Heart right ventricle (tissue), 16 donors: ENCODE measurements at regions not wholly inside any gene's neighbourhood (a gene's known extent, or its start where the extent isn't known, plus 50 kb on each side); places are given as distances from the start of the nearest gene placed in this dataset.

Experiments used
- ATAC-seq, 8 donors: fragments of 200-7000 bp; cut with Tn5 transposase; one replicate each; pipeline ENCODE4 v1.9.1; 2020; ENCODE audit warnings: mild to moderate bottlenecking in 8 of 8, moderate library complexity in 8 of 8, moderate number of reproducible peaks in 1 of 8
- DNase-seq, 2 donors: peaks; one replicate each; pipeline ENCODE4 v3.0.0-alpha.2; 2020
- H3K27ac ChIP-seq, 10 donors: fragments of 200-600 bp; sonication (generic) in 2 of 10; one replicate each; pipeline versions ENCODE4 v1.5.0 to v1.8.0; 2020 to 2022; ENCODE audit warnings: mild to moderate bottlenecking in 3 of 10
- H3K27me3 ChIP-seq, 7 donors: fragments of 200-600 bp; one replicate each; pipeline ENCODE4 v1.8.0; 2021 to 2022; ENCODE audit warnings: mild to moderate bottlenecking in 2 of 7
- H3K36me3 ChIP-seq, 9 donors: fragments of 200-600 bp; sonication (generic) in 1 of 9; one replicate each; pipeline versions ENCODE4 v1.5.0 to v1.8.0; 2020 to 2022; ENCODE audit warnings: mild to moderate bottlenecking in 2 of 9
- H3K4me1 ChIP-seq, 9 donors: fragments of 200-600 bp; sonication (generic) in 1 of 9; one replicate each; pipeline versions ENCODE4 v1.5.0 to v1.8.0; 2020 to 2022; ENCODE audit warnings: mild to moderate bottlenecking in 4 of 9
- H3K4me3 ChIP-seq, 10 donors: fragments of 200-600 bp; sonication (generic) in 2 of 10; one replicate each; pipeline versions ENCODE4 v1.5.0 to v1.8.0; 2020 to 2022; ENCODE audit warnings: mild to moderate bottlenecking in 7 of 10, moderate library complexity in 2 of 10
- H3K9me3 ChIP-seq, 11 donors: fragments of 200-600 bp in 10 of 11; sonication (generic) in 2 of 11; one replicate each; pipeline versions ENCODE4 v1.5.0 to v1.8.0; 2013 to 2022; ENCODE audit warnings: mild to moderate bottlenecking in 2 of 11, control low read depth in 1 of 11, moderate library complexity in 1 of 11
- CTCF ChIP-seq, 9 donors: fragments of 200-600 bp; sonication (generic) in 2 of 9; IDR thresholded peaks; one replicate each; pipeline versions ENCODE4 v1.5.0 to v1.8.0; 2021 to 2022; ENCODE audit warnings: antibody characterized with exemption in 9 of 9, mild to moderate bottlenecking in 5 of 9, moderate library complexity in 1 of 9
- WGBS, 2 donors: extraction: QIAGEN DNeasy Blood & Tissue Kit; methylation state at CpG; one replicate each; pipeline ENCODE4 v1.1.7; 2013; ENCODE audit warnings: inconsistent platforms in 1 of 2; 5-methylcytosine and 5-hydroxymethylcytosine counted together
- intact Hi-C, 10 donors: fragments of 100-400 bp; cut with DNase I; formaldehyde crosslinking; loops; one replicate each; pipeline versions ENCODE4 v1.11.1 to v1.14.2; 2022
- donor health status: Arrhythmogenic right ventricular cardiomyopathy.
- donor health status: ischemic (EF 13 %, LVEDD 7.1; RV severe dilation, severe dysfunction).
- donor health status: healthy with polysubstance abuse.
- donor health status: DM: no; HTN: yes; CAD: no.
- donor health status: DM: no; HTN: no; CAD: no.
- donor health status: ischemic (EF 25% LVEDD 6.9; RV normal size, moderate dysfunction).
- donor health status: ischemic (EF 25% LVEDD 5.7; RV mildly dilated, moderate dysfunction).
- donor health status: healthy.
- donor health status: DM: yes; HTN: yes; CAD: no.
- donor health status: Ischemic cardiomyopathy.
- donor health status: ischemic (EF 35%, LVEDD 5.7; RV mildly dilated, moderate dysfunction).
- donor health status: nonischemic (EF 11% LVEDD 7.7; RV severe dilation, severe dysfunction).
- donor health status: DM: yes; HTN: yes; CAD: no.
- donor health status: PGD.
- donor health status: ischemic (EF 29% LVEDD 5.4; RV normal size, mild dysfunction).
- donor health status: nonischemic (EF 23%, LVEDD 6.1; RV moderate dilation, normal function).

- intact Hi-C loops: no loop called here
- no peak for ATAC-seq
- H3K27me3 ChIP-seq: no peaks in the 10 kb centered on the region
- 65 to 73% methylated on average over 4 of the region's 4 CpGs for WGBS, 2 donors
- no peak overlapping the region for H3K4me3 ChIP-seq
- H3K9me3 ChIP-seq: no peaks in the 10 kb centered on the region
- no peak for DNase-seq
- no peaks in the 10 kb centered on the region for H3K36me3 ChIP-seq
- no peak for TF ChIP-seq CTCF (IDR thresholded peaks at IDR 0.05)
- H3K27ac ChIP-seq: no peak overlapping the region
- peaks cover 0 to 5% (median 0%) of the 10 kb centered on the region in 9 donors for H3K4me1 ChIP-seq
Measured at GRCh38 chr5:169494941-169495548, 88.5 kb upstream of the SPDL1 start.

- H3K27ac ChIP-seq: no peak overlapping the region
- H3K27me3 ChIP-seq: no peaks in the 10 kb centered on the region
- TF ChIP-seq CTCF (IDR thresholded peaks at IDR 0.05): no peak
- ATAC-seq (no peak), DNase-seq (no peak)
- intact Hi-C loops: no loop called here
- H3K4me3 ChIP-seq: no peak overlapping the region
- 18 to 22% methylated on average over 2 of the region's 2 CpGs for WGBS, 2 donors
- H3K36me3 ChIP-seq: no peaks in the 10 kb centered on the region
- peaks cover 0 to 2% (median 0%) of the 10 kb centered on the region in 11 donors for H3K9me3 ChIP-seq
- peaks cover 0 to 5% (median 0%) of the 10 kb centered on the region in 9 donors for H3K4me1 ChIP-seq
Measured at GRCh38 chr5:169494383-169494935, 89.1 kb upstream of the SPDL1 start.

- Histone ChIP-seq H3K27me3 (peaks cover 0 to 11% (median 5%) of the 10 kb centered on the region in 7 donors), H3K9me3 (peaks cover 0 to 19% (median 0%) of the 10 kb centered on the region in 11 donors), H3K4me3 (no peak overlapping the region), H3K27ac (no peak overlapping the region), H3K4me1 (no peaks in the 10 kb centered on the region), H3K36me3 (no peaks in the 10 kb centered on the region)
- no peak for TF ChIP-seq CTCF (IDR thresholded peaks at IDR 0.05)
- ATAC-seq (no peak), DNase-seq (no peak)
- intact Hi-C loops: no loop called here
- WGBS, 2 donors: 65% methylated on average over 3 of the region's 3 CpGs
Measured at GRCh38 chr5:169474226-169474625, 109.3 kb upstream of the SPDL1 start.

- H3K4me3 ChIP-seq: no peak overlapping the region
- ATAC-seq: no peak
- DNase-seq: no peak
- no peak for TF ChIP-seq CTCF (IDR thresholded peaks at IDR 0.05)
- peaks cover 0 to 11% (median 5%) of the 10 kb centered on the region in 7 donors for H3K27me3 ChIP-seq
- intact Hi-C loops: no loop called here
- no peaks in the 10 kb centered on the region for H3K4me1 ChIP-seq
- H3K9me3 ChIP-seq: peaks cover 0 to 12% (median 0%) of the 10 kb centered on the region in 11 donors
- no peak overlapping the region for H3K27ac ChIP-seq
- H3K36me3 ChIP-seq: no peaks in the 10 kb centered on the region
- WGBS, 2 donors: 58 to 93% methylated on average over 5 of the region's 5 CpGs
Measured at GRCh38 chr5:169472544-169472943, 111.0 kb upstream of the SPDL1 start.
